DND-41 (cell line): ENCODE measurements at regions not wholly inside any gene's neighbourhood (a gene's known extent, or its start where the extent isn't known, plus 50 kb on each side); places are given as distances from the start of the nearest gene placed in this dataset.

Experiments used
- CTCF ChIP-seq: IDR thresholded peaks from 2 replicates; pipeline ENCODE4 v1.5.1; 2012; ENCODE audit warnings: borderline replicate concordance, low read length, moderate library complexity, mild to moderate bottlenecking; ENCODE audit not compliant: poor library complexity, severe bottlenecking; ENCODE audit errors: extremely low read depth
- EZH2 ChIP-seq: IDR thresholded peaks from 3 replicates; pipeline ENCODE4 v1.6.1; 2012; ENCODE audit warnings: borderline replicate concordance, low read depth, mild to moderate bottlenecking, moderate library complexity, low read length, inconsistent platforms; ENCODE audit not compliant: severe bottlenecking

GRCh38 chr4:177229331-177229730 lies 80.3 kb upstream of the NEIL3 start:
- TF ChIP-seq CTCF: no peak
- no peak for TF ChIP-seq EZH2
